SU-DHL-6 (cell line): ENCODE measurements at regions not wholly inside any gene's neighbourhood (a gene's known extent, or its start where the extent isn't known, plus 50 kb on each side); places are given as distances from the start of the nearest gene placed in this dataset.

ENCODE experiments used
- H2AFZ ChIP-seq: fragments of 200-600 bp; sonication (generic); 2 replicates; pipeline ENCODE4 v1.6.1; 2014; ENCODE audit warnings: low read depth, mild to moderate bottlenecking, moderate library complexity, mixed read lengths, antibody characterized with exemption, low read length; ENCODE audit not compliant: severe bottlenecking
- H3F3A ChIP-seq: fragments of 200-600 bp; shearing (Covaris generic); 2 replicates; pipeline ENCODE4 v1.6.0; 2016; ENCODE audit warnings: antibody characterized with exemption, mild to moderate bottlenecking; ENCODE audit not compliant: insufficient read depth
- H3K27ac ChIP-seq: fragments of 200-600 bp; sonication (generic); 2 replicates; pipeline ENCODE4 v1.5.1; 2016; ENCODE audit warnings: low read depth, mild to moderate bottlenecking, low read length, moderate library complexity, mixed read lengths
- H3K27me3 ChIP-seq: fragments of 200-600 bp; sonication (generic), shearing (Covaris generic); 2 replicates; pipeline ENCODE4 v1.6.0; 2014; ENCODE audit warnings: mild to moderate bottlenecking, low read length
- H3K36me3 ChIP-seq: fragments of 200-600 bp; sonication (generic); 2 replicates; pipeline ENCODE4 v1.6.1; 2014; ENCODE audit warnings: mild to moderate bottlenecking, low read length, mixed read lengths
- H3K4me2 ChIP-seq: fragments of 300-600, 200-600 bp; shearing (Covaris generic), sonication (generic); 2 replicates; pipeline ENCODE4 v1.6.0; 2014; ENCODE audit warnings: low read length, low read depth, mild to moderate bottlenecking; ENCODE audit not compliant: poor library complexity, severe bottlenecking
- H3K4me3 ChIP-seq: fragments of 200-600 bp; sonication (generic); 2 replicates; pipeline ENCODE4 v1.5.1; 2014; ENCODE audit warnings: antibody characterized with exemption, low read length, mild to moderate bottlenecking, mixed read lengths; ENCODE audit not compliant: insufficient read depth, poor library complexity, severe bottlenecking
- H3K79me2 ChIP-seq: fragments of 200-600 bp; sonication (generic); 2 replicates; pipeline ENCODE4 v1.6.1; 2014; ENCODE audit warnings: mild to moderate bottlenecking, low read length, moderate library complexity; ENCODE audit not compliant: insufficient read depth
- H3K9ac ChIP-seq: fragments of 200-600 bp; sonication (generic); 2 replicates; pipeline ENCODE4 v1.7.0; 2014; ENCODE audit warnings: mild to moderate bottlenecking, low read length
- H3K9me2 ChIP-seq: fragments of 200-600 bp; sonication (generic); replicated peaks from 2 replicates; pipeline ENCODE4 v1.6.1; 2014; ENCODE audit warnings: low read length; ENCODE audit not compliant: insufficient read depth
- H3K9me3 ChIP-seq: fragments of 200-600 bp; sonication (generic); 2 replicates; pipeline ENCODE4 v1.6.1; 2014; ENCODE audit warnings: low read length, mixed read lengths; ENCODE audit not compliant: insufficient read depth
- H4K20me1 ChIP-seq: fragments of 200-600 bp; sonication (generic); 2 replicates; pipeline ENCODE4 v1.6.1; 2014; ENCODE audit warnings: low read depth, mild to moderate bottlenecking, antibody characterized with exemption, low read length, moderate library complexity, mixed read lengths
- EZH2phosphoT487 ChIP-seq: fragments of 200-600 bp; sonication (generic), shearing (Covaris generic); conservative IDR thresholded peaks from 2 replicates; pipeline ENCODE4 v1.6.1; 2018; ENCODE audit warnings: mild to moderate bottlenecking, antibody characterized with exemption, low read length, moderate library complexity, mixed read lengths
- TF ChIP-seq, protein P1 (sequence below): fragments of 200-600 bp; sonication (generic); IDR thresholded peaks from one replicate; pipeline ENCODE4 v1.5.1; 2017; ENCODE audit warnings: antibody characterized with exemption, mild to moderate bottlenecking, low read length, moderate library complexity; ENCODE audit not compliant: insufficient read depth, poor library complexity, severe bottlenecking

DNA sequence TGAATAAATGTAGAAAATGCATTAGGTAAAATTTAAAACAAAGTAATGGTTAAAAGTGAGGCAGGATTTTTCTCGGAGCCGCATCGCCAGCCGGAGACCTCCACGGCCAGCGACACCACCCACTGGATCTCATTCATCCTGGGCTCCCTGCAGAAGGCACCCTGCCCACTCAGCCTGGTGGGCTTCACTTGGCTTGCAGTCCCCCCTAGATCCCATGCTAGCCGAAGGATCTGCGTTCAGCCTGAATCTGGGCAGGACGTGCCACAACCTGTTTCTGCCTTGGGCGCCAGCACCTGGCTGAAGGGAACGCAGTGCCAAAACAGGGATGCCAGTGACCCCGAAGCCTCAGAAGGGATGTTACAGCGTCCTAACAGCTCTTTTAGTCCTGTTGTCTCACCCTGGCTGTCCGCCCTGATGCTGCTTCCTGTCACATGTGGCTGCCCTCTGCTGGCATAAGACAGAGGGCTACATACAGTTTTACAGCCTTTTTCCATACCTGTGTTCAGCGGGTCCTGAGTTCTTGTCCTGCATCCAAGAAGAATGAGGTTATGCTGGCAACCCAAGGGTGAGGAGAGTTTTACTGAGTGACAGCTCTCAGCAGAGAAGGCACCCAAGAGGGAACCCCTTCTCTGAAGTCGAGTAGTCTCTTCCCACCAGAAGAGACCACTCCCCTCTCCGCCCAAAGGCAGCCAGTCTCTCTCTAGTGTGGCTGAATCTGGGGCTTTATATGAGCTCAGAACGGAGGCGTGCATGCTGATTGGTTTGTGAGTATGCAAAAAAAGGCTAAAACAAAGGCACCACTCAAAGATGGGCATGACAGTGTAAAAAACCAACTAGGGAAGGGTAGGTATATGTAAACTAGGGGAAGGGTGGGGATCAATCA is 173.1 kb upstream of the GYPC start:
- Histone ChIP-seq H3K9me3 (no peaks in the 10 kb centered on the region), H3F3A (no peaks in the 10 kb centered on the region), H3K36me3 (no peaks in the 10 kb centered on the region), H3K27me3 (no peaks in the 10 kb centered on the region), H3K4me2 (no peak overlapping the region), H3K9ac (no peak overlapping the region), H4K20me1 (no peaks in the 10 kb centered on the region), H3K27ac (no peak overlapping the region), H3K9me2 (no peaks in the 10 kb centered on the region), H2AFZ (no peak overlapping the region), H3K79me2 (no peaks in the 10 kb centered on the region), H3K4me3 (no peak overlapping the region)
- TF ChIP-seq, protein P1, sequence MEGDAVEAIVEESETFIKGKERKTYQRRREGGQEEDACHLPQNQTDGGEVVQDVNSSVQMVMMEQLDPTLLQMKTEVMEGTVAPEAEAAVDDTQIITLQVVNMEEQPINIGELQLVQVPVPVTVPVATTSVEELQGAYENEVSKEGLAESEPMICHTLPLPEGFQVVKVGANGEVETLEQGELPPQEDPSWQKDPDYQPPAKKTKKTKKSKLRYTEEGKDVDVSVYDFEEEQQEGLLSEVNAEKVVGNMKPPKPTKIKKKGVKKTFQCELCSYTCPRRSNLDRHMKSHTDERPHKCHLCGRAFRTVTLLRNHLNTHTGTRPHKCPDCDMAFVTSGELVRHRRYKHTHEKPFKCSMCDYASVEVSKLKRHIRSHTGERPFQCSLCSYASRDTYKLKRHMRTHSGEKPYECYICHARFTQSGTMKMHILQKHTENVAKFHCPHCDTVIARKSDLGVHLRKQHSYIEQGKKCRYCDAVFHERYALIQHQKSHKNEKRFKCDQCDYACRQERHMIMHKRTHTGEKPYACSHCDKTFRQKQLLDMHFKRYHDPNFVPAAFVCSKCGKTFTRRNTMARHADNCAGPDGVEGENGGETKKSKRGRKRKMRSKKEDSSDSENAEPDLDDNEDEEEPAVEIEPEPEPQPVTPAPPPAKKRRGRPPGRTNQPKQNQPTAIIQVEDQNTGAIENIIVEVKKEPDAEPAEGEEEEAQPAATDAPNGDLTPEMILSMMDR, result no peak
- no peak for TF ChIP-seq EZH2phosphoT487

DNA sequence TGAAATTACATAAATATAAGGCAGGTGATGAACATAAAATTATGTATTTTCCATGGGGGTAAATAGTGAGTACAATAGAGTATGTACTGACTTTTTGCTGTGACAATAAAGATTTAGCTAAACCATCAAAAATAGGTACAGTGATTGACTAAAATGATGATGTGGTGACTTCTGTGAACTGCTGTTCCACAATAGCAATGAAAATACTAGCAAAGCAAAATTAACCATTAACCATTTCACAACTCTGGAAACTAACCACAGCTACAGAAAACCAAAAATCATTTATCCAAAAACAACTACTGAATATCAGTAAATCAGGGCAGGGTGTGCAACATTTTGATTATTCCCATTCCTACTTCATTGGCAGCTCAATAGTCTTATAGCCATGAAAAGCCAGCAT is 161.4 kb upstream of the GYPC start:
- TF ChIP-seq EZH2phosphoT487, result no peak
- TF ChIP-seq, protein P1, result no peak
- Histone ChIP-seq H3K9me2 (no peaks in the 10 kb centered on the region), H3K9ac (no peak overlapping the region), H2AFZ (no peak overlapping the region), H3K36me3 (no peaks in the 10 kb centered on the region), H3F3A (no peaks in the 10 kb centered on the region), H4K20me1 (no peaks in the 10 kb centered on the region), H3K4me2 (no peak overlapping the region), H3K4me3 (no peak overlapping the region), H3K27ac (no peak overlapping the region), H3K27me3 (no peaks in the 10 kb centered on the region), H3K9me3 (no peaks in the 10 kb centered on the region), H3K79me2 (no peaks in the 10 kb centered on the region)

DNA sequence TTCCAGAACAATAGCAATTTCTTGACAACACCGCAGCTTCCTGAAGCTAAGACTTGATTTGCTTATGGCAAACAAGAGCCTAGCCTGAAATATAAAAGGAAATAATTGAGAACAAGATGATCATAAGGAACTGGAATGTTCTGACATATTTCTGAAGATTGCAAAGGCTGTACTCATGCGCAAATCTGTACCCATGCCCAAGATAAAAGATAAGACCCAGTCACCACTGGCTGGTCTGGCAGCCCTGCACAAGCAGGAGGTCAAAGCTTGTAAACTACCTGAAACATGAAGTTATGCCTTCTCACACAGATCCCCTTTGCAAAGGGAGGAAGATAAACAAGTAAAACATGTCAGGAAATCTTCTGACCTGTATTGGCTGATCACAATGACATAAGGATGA is 160.8 kb upstream of the GYPC start:
- no peak overlapping the region for H3K27ac ChIP-seq
- H3F3A ChIP-seq, result no peaks in the 10 kb centered on the region
- no peaks in the 10 kb centered on the region for H4K20me1 ChIP-seq
- no peaks in the 10 kb centered on the region for H3K9me3 ChIP-seq
- H3K27me3 ChIP-seq, result no peaks in the 10 kb centered on the region
- TF ChIP-seq EZH2phosphoT487, result no peak
- TF ChIP-seq, protein P1, result no peak
- no peak overlapping the region for H3K9ac ChIP-seq
- H3K36me3 ChIP-seq, result no peaks in the 10 kb centered on the region
- no peak overlapping the region for H2AFZ ChIP-seq
- H3K9me2 ChIP-seq, result no peaks in the 10 kb centered on the region
- no peak overlapping the region for H3K4me3 ChIP-seq
- no peak overlapping the region for H3K4me2 ChIP-seq
- no peaks in the 10 kb centered on the region for H3K79me2 ChIP-seq
